Lower leg skin (tissue), 3 donors: ENCODE measurements at regions not wholly inside any gene's neighbourhood (a gene's known extent, or its start where the extent isn't known, plus 50 kb on each side); places are given as distances from the start of the nearest gene placed in this dataset.

Experiments
- POLR2A ChIP-seq, 2 donors: fragments of 450-650 bp; IDR thresholded peaks; one replicate each; pipeline ENCODE4 v1.6.1; 2016 to 2017; ENCODE audit warnings: antibody characterized with exemption in 2 of 2, mild to moderate bottlenecking in 1 of 2, moderate library complexity in 1 of 2
- TF ChIP-seq, protein P1 (sequence below), 3 donors: fragments of 450-650 bp; IDR thresholded peaks; one replicate each; pipeline ENCODE4 v1.5.1; 2016; ENCODE audit warnings: antibody characterized with exemption in 3 of 3, mild to moderate bottlenecking in 3 of 3, moderate library complexity in 2 of 3

DNA sequence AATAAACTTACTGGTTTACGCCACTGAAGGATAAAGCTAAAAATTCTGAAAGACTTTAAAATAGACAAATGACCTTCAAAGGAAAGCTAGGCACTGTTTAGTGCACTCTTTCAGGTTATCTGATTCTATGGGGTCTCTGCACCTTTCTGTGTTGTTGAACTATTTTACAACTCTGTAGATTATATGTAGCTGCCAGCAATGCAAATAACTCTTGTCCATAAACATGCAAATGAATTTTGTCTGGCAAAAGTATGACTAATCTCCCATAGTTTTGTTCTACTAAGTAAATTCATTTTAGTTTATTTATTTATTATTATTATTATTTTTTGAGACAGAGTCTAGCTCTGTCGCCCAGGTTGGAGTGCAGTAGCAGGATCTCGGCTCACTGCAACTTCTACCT lies 266.3 kb upstream of the CCDC196 start:
- TF ChIP-seq, protein P1, sequence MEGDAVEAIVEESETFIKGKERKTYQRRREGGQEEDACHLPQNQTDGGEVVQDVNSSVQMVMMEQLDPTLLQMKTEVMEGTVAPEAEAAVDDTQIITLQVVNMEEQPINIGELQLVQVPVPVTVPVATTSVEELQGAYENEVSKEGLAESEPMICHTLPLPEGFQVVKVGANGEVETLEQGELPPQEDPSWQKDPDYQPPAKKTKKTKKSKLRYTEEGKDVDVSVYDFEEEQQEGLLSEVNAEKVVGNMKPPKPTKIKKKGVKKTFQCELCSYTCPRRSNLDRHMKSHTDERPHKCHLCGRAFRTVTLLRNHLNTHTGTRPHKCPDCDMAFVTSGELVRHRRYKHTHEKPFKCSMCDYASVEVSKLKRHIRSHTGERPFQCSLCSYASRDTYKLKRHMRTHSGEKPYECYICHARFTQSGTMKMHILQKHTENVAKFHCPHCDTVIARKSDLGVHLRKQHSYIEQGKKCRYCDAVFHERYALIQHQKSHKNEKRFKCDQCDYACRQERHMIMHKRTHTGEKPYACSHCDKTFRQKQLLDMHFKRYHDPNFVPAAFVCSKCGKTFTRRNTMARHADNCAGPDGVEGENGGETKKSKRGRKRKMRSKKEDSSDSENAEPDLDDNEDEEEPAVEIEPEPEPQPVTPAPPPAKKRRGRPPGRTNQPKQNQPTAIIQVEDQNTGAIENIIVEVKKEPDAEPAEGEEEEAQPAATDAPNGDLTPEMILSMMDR (IDR thresholded peaks at IDR 0.05): no peak
- TF ChIP-seq POLR2A (IDR thresholded peaks at IDR 0.05): no peak
